ENCODE measurements at regions not wholly inside any gene's neighbourhood (a gene's known extent, or its start where the extent isn't known, plus 50 kb on each side); places are given as distances from the start of the nearest gene placed in this dataset.
A peak's percentile ranks its signal among the peaks of the same experiment; 100 is the strongest.

GRCh38 chr1:105100102-105100501 lies 1350.4 kb downstream of the AMY1C start:
- Histone ChIP-seq H3K27ac (no peak overlapping the region), H3K27me3 (no peaks in the 10 kb centered on the region), H3K9me3 (ENCODE audit: low read depth) (no peaks in the 10 kb centered on the region), H3K4me3 (no peak overlapping the region), H3K36me3 (no peaks in the 10 kb centered on the region), H3K4me1 (ENCODE audit: low read depth) (no peaks in the 10 kb centered on the region)
- TF ChIP-seq, protein P1, sequence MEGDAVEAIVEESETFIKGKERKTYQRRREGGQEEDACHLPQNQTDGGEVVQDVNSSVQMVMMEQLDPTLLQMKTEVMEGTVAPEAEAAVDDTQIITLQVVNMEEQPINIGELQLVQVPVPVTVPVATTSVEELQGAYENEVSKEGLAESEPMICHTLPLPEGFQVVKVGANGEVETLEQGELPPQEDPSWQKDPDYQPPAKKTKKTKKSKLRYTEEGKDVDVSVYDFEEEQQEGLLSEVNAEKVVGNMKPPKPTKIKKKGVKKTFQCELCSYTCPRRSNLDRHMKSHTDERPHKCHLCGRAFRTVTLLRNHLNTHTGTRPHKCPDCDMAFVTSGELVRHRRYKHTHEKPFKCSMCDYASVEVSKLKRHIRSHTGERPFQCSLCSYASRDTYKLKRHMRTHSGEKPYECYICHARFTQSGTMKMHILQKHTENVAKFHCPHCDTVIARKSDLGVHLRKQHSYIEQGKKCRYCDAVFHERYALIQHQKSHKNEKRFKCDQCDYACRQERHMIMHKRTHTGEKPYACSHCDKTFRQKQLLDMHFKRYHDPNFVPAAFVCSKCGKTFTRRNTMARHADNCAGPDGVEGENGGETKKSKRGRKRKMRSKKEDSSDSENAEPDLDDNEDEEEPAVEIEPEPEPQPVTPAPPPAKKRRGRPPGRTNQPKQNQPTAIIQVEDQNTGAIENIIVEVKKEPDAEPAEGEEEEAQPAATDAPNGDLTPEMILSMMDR (IDR thresholded peaks at IDR 0.05; ENCODE audit: low read depth, low read length) = no peak
- DNase-seq (ENCODE audit: low read depth in 1 of 2, low spot score in 1 of 2) = no peak

GRCh38 chr1:105101261-105101660 lies 1351.6 kb downstream of the AMY1C start:
- no peaks in the 10 kb centered on the region for H3K27me3 ChIP-seq
- DNase-seq (ENCODE audit: low read depth in 1 of 2, low spot score in 1 of 2) = no peak
- TF ChIP-seq, protein P1 (IDR thresholded peaks at IDR 0.05; ENCODE audit: low read depth, low read length) = no peak
- H3K4me1 ChIP-seq (ENCODE audit: low read depth) = no peaks in the 10 kb centered on the region
- H3K36me3 ChIP-seq = no peaks in the 10 kb centered on the region
- H3K27ac ChIP-seq = no peak overlapping the region
- no peak overlapping the region for H3K4me3 ChIP-seq
- H3K9me3 ChIP-seq (ENCODE audit: low read depth) = no peaks in the 10 kb centered on the region

GRCh38 chr1:105102371-105102770 lies 1352.7 kb downstream of the AMY1C start:
- no peak overlapping the region for H3K4me3 ChIP-seq
- TF ChIP-seq, protein P1 (IDR thresholded peaks at IDR 0.05; ENCODE audit: low read depth, low read length) = no peak
- no peaks in the 10 kb centered on the region for H3K36me3 ChIP-seq
- no peak for DNase-seq (ENCODE audit: low read depth in 1 of 2, low spot score in 1 of 2)
- no peaks in the 10 kb centered on the region for H3K27me3 ChIP-seq
- H3K4me1 ChIP-seq (ENCODE audit: low read depth) = no peaks in the 10 kb centered on the region
- no peaks in the 10 kb centered on the region for H3K9me3 ChIP-seq (ENCODE audit: low read depth)
- no peak overlapping the region for H3K27ac ChIP-seq

- no peaks in the 10 kb centered on the region for H3K4me1 ChIP-seq (ENCODE audit: low read depth)
- H3K4me3 ChIP-seq = no peak overlapping the region
- no peak overlapping the region for H3K27ac ChIP-seq
- H3K36me3 ChIP-seq = no peaks in the 10 kb centered on the region
- H3K9me3 ChIP-seq (ENCODE audit: low read depth) = no peaks in the 10 kb centered on the region
- H3K27me3 ChIP-seq = no peaks in the 10 kb centered on the region
- DNase-seq (ENCODE audit: low read depth in 1 of 2, low spot score in 1 of 2) = no peak
- TF ChIP-seq, protein P1 (IDR thresholded peaks at IDR 0.05; ENCODE audit: low read depth, low read length) = no peak
Observed at GRCh38 chr1:105122041-105122440, 1372.3 kb downstream of the AMY1C start.

- TF ChIP-seq, protein P1 (IDR thresholded peaks at IDR 0.05; ENCODE audit: low read depth, low read length) = no peak
- Histone ChIP-seq H3K4me1 (ENCODE audit: low read depth) (no peaks in the 10 kb centered on the region), H3K27me3 (no peaks in the 10 kb centered on the region), H3K9me3 (ENCODE audit: low read depth) (no peaks in the 10 kb centered on the region), H3K27ac (no peak overlapping the region), H3K4me3 (no peak overlapping the region), H3K36me3 (no peaks in the 10 kb centered on the region)
- DNase-seq (ENCODE audit: low read depth in 1 of 2, low spot score in 1 of 2) = peak in 1 of 2 donors; percentile 67
Observed at GRCh38 chr1:105137543-105138457, 1388.1 kb downstream of the AMY1C start.

All from cardiac muscle cell (in vitro differentiated cells and primary cell).